Thoracic aorta (tissue), 2 donors: ENCODE measurements at regions not wholly inside any gene's neighbourhood (a gene's known extent, or its start where the extent isn't known, plus 50 kb on each side); places are given as distances from the start of the nearest gene placed in this dataset.

Experiments
- ATAC-seq: fragments of 150-250 bp; one replicate; pipeline ENCODE4 v1.8.0; 2017; ENCODE audit warnings: low read depth; ENCODE audit not compliant: insufficient number of reproducible peaks, low FRiP score
- DNase-seq: peaks from one replicate; pipeline ENCODE4 v3.0.0-alpha.2; 2020; ENCODE audit warnings: low spot score
- H3K27ac ChIP-seq, 2 donors: fragments of 200-600 bp; sonication (generic); 1 replicate in 1 of 2; 2 replicates in 1 of 2; pipeline ENCODE4 v1.5.1; 2016; ENCODE audit warnings: mild to moderate bottlenecking in 2 of 2, moderate library complexity in 2 of 2
- H3K27me3 ChIP-seq: fragments of 200-600 bp; sonication (generic); replicated peaks from 2 replicates; pipeline ENCODE4 v1.6.0; 2016; ENCODE audit warnings: mild to moderate bottlenecking; ENCODE audit not compliant: insufficient read depth
- H3K36me3 ChIP-seq: fragments of 200-600 bp; sonication (generic); one replicate; pipeline ENCODE4 v1.5.1; 2016
- H3K4me1 ChIP-seq, 2 donors: fragments of 200-600 bp; sonication (generic); 1 replicate in 1 of 2; 2 replicates in 1 of 2; pipeline versions ENCODE4 v1.5.1 to v1.6.0; 2016; ENCODE audit warnings: low read depth in 2 of 2, mild to moderate bottlenecking in 1 of 2; ENCODE audit not compliant: control insufficient read depth in 1 of 2
- H3K4me3 ChIP-seq: fragments of 200-600 bp; sonication (generic); 2 replicates; pipeline ENCODE4 v1.5.1; 2016; ENCODE audit warnings: mild to moderate bottlenecking
- H3K9me3 ChIP-seq: fragments of 200-600 bp; sonication (generic); 2 replicates; pipeline ENCODE4 v1.5.1; 2016
- TF ChIP-seq, protein P1 (sequence below): fragments of 200-600 bp; sonication (generic); IDR thresholded peaks from one replicate; pipeline ENCODE4 v1.5.1; 2019; ENCODE audit warnings: antibody characterized with exemption

DNA sequence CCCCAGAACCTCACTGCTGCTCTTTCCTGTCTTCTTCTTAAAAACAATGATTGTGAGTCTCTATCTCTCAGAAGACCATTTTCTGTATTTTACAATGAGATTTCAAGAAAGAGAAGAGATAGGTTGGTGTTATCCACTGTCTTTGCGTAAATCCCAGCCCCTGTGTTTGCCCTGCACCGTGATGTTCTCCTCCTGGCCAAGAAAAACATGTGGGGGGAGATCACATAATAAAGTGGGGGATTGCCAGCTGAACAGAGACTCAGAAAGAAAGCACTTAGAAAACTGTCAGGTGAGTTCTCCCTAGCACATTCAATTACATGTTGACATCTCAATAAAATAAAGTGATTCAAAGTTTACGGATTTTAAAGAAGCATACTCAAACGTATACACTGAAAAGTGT, 105.0 kb upstream of the PITRM1 start:
- no peaks in the 10 kb centered on the region for H3K4me1 ChIP-seq
- H3K27ac ChIP-seq, result no peak overlapping the region

DNA sequence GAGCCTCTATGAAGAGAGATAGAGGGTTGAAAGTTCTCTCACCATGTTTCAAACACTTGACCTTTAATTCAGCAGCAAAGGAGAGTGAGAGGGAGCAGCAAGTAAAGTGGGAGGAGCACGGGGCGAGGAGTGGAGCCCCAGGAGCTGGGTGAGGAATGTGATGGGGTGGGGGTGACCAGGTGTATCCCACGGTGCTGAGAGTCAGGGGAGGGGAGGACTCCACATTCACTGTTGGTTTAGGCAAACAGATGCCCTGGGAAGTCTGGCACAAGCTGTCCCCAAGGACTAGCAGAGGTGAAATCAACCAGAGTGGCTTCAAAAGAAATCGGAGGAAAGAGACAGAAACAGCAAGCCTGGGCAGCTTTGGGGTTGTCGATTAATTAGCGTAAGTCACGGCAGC, 101.8 kb upstream of the PITRM1 start:
- no peaks in the 10 kb centered on the region for H3K36me3 ChIP-seq
- no peaks in the 10 kb centered on the region for H3K9me3 ChIP-seq
- H3K27me3 ChIP-seq, result no peaks in the 10 kb centered on the region
- DNase-seq (no peak), ATAC-seq (no peak)
- TF ChIP-seq, protein P1, sequence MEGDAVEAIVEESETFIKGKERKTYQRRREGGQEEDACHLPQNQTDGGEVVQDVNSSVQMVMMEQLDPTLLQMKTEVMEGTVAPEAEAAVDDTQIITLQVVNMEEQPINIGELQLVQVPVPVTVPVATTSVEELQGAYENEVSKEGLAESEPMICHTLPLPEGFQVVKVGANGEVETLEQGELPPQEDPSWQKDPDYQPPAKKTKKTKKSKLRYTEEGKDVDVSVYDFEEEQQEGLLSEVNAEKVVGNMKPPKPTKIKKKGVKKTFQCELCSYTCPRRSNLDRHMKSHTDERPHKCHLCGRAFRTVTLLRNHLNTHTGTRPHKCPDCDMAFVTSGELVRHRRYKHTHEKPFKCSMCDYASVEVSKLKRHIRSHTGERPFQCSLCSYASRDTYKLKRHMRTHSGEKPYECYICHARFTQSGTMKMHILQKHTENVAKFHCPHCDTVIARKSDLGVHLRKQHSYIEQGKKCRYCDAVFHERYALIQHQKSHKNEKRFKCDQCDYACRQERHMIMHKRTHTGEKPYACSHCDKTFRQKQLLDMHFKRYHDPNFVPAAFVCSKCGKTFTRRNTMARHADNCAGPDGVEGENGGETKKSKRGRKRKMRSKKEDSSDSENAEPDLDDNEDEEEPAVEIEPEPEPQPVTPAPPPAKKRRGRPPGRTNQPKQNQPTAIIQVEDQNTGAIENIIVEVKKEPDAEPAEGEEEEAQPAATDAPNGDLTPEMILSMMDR, result no peak
- H3K4me3 ChIP-seq, result no peak overlapping the region
- H3K27ac ChIP-seq, result no peak overlapping the region
- peaks cover 11 to 17% of the 10 kb centered on the region in 2 donors for H3K4me1 ChIP-seq

More for the DNA sequence above, 105.0 kb upstream of the PITRM1 start:
- H3K9me3 ChIP-seq, result no peaks in the 10 kb centered on the region
- TF ChIP-seq, protein P1, result no peak
- ATAC-seq, result no peak
- H3K27me3 ChIP-seq, result no peaks in the 10 kb centered on the region
- H3K36me3 ChIP-seq, result no peaks in the 10 kb centered on the region
- DNase-seq, result no peak
- no peak overlapping the region for H3K4me3 ChIP-seq

DNA sequence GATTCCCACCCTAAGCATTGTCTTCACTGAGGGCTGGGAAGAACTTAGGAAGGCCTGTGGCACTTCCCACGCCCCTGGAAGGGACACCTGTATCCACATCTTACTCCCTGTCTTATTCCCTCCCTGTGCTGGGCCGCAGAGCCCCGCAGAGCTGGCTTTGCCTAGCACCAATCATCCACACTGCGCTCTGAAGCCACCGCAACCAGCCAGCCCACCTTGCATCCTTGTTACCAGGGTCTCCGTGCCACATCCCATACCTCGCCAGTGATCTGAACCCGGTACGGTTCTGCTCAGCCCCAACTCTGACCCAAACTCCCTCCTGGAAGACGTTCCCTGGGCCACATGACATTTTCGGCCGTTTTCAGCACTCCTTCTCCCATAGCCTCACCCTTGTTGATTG, 101.4 kb upstream of the PITRM1 start:
- no peak overlapping the region for H3K4me3 ChIP-seq
- peaks cover 11 to 17% of the 10 kb centered on the region in 2 donors for H3K4me1 ChIP-seq
- H3K36me3 ChIP-seq, result no peaks in the 10 kb centered on the region
- TF ChIP-seq, protein P1, result no peak
- no peaks in the 10 kb centered on the region for H3K9me3 ChIP-seq
- ATAC-seq (no peak), DNase-seq (no peak)
- no peak overlapping the region for H3K27ac ChIP-seq
- no peaks in the 10 kb centered on the region for H3K27me3 ChIP-seq

DNA sequence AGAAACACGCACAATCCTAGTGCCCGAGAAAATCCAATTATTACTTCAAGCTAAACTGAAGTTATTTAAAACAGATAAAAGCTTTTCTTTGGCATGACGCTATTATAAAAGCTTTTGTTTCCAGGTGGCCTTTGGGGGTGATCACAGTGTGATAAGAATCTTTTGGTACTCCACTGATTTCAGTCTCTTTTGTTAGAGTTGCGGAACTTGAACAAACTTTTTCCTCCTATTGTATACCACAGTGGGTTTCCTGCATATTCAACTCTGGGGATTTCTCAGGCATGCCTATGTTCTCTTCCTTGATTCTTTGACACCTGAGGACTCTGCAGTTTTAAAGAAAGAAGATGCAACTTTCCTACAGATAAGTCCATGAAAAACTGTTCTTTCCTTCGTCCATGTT, 99.7 kb upstream of the PITRM1 start:
- no peaks in the 10 kb centered on the region for H3K9me3 ChIP-seq
- DNase-seq (no peak), ATAC-seq (no peak)
- H3K27ac ChIP-seq, result no peak overlapping the region
- H3K4me3 ChIP-seq, result no peak overlapping the region
- H3K4me1 ChIP-seq, result peaks cover 11 to 17% of the 10 kb centered on the region in 2 donors
- TF ChIP-seq, protein P1, result no peak
- no peaks in the 10 kb centered on the region for H3K36me3 ChIP-seq
- H3K27me3 ChIP-seq, result no peaks in the 10 kb centered on the region

DNA sequence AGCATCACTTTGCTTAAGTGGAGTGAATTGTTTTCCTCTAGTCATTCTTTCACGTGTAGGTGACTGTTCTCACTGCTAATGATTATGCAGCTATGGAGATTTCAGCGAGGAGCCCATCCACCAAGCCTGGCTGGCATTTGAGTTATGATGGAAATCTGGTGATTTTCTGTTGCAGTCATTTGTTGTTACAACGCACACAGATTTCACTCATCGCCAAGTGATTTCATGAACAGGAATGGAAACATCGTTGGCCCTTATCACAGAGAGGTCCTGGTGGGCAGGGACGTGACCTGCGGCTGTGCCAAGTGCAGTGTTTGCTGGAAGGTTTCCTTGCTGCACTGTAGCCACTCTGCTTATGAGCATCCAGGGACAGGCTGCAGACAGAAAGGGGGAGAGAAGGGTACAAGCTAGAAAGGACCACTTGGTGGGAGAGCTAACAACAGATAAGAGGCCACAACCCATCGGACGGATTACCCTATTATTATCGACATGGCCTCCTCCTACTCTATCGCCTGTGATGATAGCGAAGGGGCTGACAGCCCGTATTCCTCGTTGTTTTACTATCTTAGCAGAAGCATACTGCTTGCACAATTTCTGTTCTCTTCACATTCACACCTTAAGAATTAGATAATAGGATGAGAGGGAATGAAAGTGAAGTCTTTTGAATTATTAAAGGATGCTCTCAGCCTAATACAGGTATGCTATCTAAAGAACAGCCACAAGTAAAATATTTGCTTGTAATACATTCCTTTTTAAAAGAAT, 99.0 kb upstream of the PITRM1 start:
- Histone ChIP-seq H3K4me1 (peaks cover 11 to 17% of the 10 kb centered on the region in 2 donors), H3K9me3 (no peaks in the 10 kb centered on the region), H3K36me3 (no peaks in the 10 kb centered on the region), H3K27ac (no peak overlapping the region), H3K4me3 (peak overlapping the region; percentile 37), H3K27me3 (no peaks in the 10 kb centered on the region)
- TF ChIP-seq, protein P1, result no peak
- no peak for ATAC-seq
- no peak for DNase-seq
